GM10248 (cell line): ENCODE measurements at regions not wholly inside any gene's neighbourhood (a gene's known extent, or its start where the extent isn't known, plus 50 kb on each side); places are given as distances from the start of the nearest gene placed in this dataset.

Experiments
- CTCF ChIA-PET: fragments of 300-600 bp; sonication (Branson Sonifier 250); formaldehyde crosslinking; extraction: SDS; loops from one replicate; lab custom pipeline; 2021; ENCODE audit warnings: antibody characterized with exemption; lab: Yijun Ruan, JAX
- POLR2A ChIA-PET: fragments of 350-650 bp; sonication (Branson Sonifier 250); formaldehyde crosslinking; extraction: SDS; loops from one replicate; lab custom pipeline; 2020; ENCODE audit warnings: antibody characterized with exemption; lab: Yijun Ruan, JAX
- DNase-seq: peaks from one replicate; pipeline ENCODE4 v3.0.0; 2012; ENCODE audit errors: extremely low spot score
- CTCF ChIP-seq: IDR thresholded peaks from 2 replicates; pipeline ENCODE4 v1.5.1; 2012; ENCODE audit warnings: mild to moderate bottlenecking, low read depth; ENCODE audit errors: extremely low read depth, missing control alignments, control extremely low read depth

DNA sequence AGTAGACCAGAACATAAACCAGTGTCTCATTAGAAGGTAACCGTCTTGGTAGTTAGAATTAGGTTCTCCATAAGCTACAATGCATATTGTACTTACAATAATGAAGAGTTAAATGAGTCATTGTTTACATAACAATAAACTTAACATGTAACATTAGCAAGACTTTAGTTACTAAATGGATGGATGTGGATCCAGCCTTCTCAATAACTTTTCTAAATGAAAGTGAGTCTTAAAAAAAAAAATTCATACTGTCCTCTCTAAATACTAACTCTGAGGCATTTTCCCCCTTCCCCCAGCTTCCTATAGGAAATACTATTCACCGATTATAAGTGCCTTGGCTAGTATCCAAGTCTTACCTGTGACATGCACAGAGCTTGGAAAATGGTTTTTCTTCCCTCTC, 155.3 kb downstream of the CYB561 start:
- no peak for TF ChIP-seq CTCF
- POLR2A ChIA-PET, result no interaction called here
- CTCF ChIA-PET, result no interaction called here
- no peak for DNase-seq

GRCh38 chr17:63291258-63291657, 154.8 kb downstream of the CYB561 start:
- CTCF ChIA-PET, result no interaction called here
- no peak for TF ChIP-seq CTCF
- DNase-seq, result no peak
- POLR2A ChIA-PET, result no interaction called here

DNA sequence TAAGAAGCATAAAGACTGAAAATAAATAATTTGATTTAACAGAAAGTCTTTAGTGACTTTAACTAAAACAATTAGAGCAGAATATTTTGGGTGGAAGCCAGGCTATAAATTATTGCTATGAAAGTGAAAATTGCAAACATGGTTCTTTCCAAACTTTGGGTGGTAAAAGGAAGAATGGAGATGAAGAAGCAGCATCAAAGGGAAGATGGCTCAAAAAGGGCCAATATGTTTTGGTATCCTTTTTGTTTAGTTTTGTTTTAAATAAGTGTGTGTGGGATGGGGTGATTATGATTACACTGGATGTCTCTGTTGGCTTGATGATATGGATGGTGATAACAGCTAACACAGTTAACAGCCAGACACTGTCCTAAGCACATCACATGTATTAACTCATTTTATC, 153.7 kb downstream of the CYB561 start:
- no peak for DNase-seq
- no peak for TF ChIP-seq CTCF
- CTCF ChIA-PET, result no interaction called here
- POLR2A ChIA-PET, result no interaction called here

DNA sequence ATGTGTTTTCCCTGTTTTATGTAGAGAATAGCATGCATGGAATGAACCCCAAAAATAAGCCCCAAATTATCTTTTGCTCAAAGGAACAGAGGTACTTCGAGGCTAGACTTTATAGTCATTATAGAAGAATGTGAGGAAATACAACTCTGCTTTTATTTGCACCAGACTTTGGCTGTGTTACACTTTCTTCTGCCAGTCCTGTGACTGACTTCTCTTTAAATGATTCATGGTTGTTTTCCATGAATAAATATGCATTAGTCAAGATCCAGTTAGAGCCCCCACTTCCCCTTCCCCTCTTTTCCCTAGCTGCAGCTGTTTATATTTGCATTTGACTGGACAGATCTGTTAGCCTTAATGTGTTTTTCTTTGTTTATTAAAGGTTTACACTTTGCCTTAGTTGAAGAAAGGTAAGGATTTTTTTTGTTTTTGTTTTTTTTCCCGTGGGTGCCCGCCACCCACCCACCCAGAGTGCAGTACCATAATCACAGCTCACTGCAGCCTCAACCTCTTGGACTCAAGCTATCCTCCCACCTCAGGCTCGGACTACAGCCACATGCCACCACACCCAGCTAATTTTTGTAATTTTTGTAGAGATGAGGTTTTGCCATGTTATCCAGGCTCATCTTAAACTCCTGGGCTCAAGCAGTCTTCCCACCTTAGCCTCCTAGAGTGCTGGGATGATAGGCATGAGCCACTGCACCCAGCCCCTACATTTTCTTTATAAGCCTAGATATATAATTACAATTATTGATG, 152.6 kb downstream of the CYB561 start:
- DNase-seq, result no peak
- TF ChIP-seq CTCF, result no peak
- ChIA-PET CTCF (no interaction called here), POLR2A (interaction anchor here (0.6 kb wide), 1 partner anchor 474 kb away, joined by 7 read pairs; no protein-coding TSS in a partner anchor)

DNA sequence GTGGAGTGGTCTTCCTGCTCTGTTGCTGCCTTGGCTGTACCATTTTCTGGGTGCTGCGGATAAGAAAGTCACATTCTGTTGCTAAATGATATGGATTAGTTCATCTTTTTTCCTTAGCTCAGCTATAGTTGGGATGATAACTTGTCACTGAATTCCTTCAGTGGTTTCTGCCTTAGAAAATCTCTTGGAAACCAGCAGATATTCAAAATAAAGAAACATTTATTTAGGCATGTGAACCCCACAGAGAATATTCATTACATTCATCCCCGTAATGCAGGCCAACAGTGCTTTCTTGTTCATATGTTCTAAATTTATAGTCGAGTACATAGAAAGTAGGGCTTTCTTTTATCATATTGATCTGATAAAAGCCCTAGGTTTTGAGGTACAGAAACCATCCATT, 151.3 kb downstream of the CYB561 start:
- POLR2A ChIA-PET, result no interaction called here

DNA sequence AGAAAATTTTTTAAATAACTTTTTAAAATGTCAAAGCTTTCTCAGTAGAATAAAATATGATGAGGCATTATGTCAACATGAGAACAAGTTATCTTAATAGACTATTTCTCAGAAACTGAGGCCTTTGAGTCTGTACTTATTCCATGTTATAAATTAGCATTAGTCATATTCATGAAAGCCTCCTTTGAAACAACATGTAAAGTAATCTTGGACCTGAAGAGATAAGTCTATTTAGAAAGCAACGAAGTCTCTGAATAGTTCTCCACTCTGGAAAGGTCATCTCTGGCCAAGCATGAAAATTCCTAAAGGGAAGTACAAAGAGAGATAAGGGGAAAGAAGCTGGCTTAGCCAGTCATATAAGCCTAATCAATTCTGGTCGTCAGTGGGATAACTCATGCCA, 150.8 kb downstream of the CYB561 start:
- ChIA-PET POLR2A (no interaction called here), CTCF (no interaction called here)
- TF ChIP-seq CTCF, result no peak
- DNase-seq, result no peak

More for the DNA sequence above, 151.3 kb downstream of the CYB561 start:
- no peak for TF ChIP-seq CTCF
- CTCF ChIA-PET, result no interaction called here
- DNase-seq, result no peak
